ENCODE measurements at regions not wholly inside any gene's neighbourhood (a gene's known extent, or its start where the extent isn't known, plus 50 kb on each side); places are given as distances from the start of the nearest gene placed in this dataset.

- no peak for TF ChIP-seq CTCF (IDR thresholded peaks at IDR 0.05)
- no peak for TF ChIP-seq POLR2A (IDR thresholded peaks at IDR 0.05)
Observed at GRCh38 chr11:86148345-86148747, 79.5 kb upstream of the PICALM start.
